HuH-7.5 (cell line): ENCODE measurements at regions not wholly inside any gene's neighbourhood (a gene's known extent, or its start where the extent isn't known, plus 50 kb on each side); places are given as distances from the start of the nearest gene placed in this dataset.
"Not testable (repeated sequence)": the region's sequence is repeated elsewhere in the genome, so short reads cannot be mapped to it uniquely, and the experiment has no call there.

Experiments used
- DNase-seq: peaks from one replicate; pipeline ENCODE4 v3.0.0; 2011; ENCODE audit warnings: low spot score

GRCh38 chr15:31681529-31682259, 348.6 kb upstream of the CHRNA7 start:
- DNase-seq: not testable (repeated sequence)

- DNase-seq: not testable (repeated sequence)
Measured at GRCh38 chr15:31687088-31687487, 343.2 kb upstream of the CHRNA7 start.

- DNase-seq: not testable (repeated sequence)
Measured at GRCh38 chr15:31696509-31696908, 333.8 kb upstream of the CHRNA7 start.

- DNase-seq: not testable (repeated sequence)
Measured at GRCh38 chr15:31705076-31705678, 325.1 kb upstream of the CHRNA7 start.

GRCh38 chr15:31707944-31708702, 322.2 kb upstream of the CHRNA7 start:
- not testable (repeated sequence) for DNase-seq

GRCh38 chr15:31708703-31709327, 321.5 kb upstream of the CHRNA7 start:
- not testable (repeated sequence) for DNase-seq

GRCh38 chr15:31709479-31709878, 320.8 kb upstream of the CHRNA7 start:
- DNase-seq: not testable (repeated sequence)

- not testable (repeated sequence) for DNase-seq
Measured at GRCh38 chr15:31710806-31711205, 319.5 kb upstream of the CHRNA7 start.

- not testable (repeated sequence) for DNase-seq
Measured at GRCh38 chr15:31715208-31715607, 315.1 kb upstream of the CHRNA7 start.

- not testable (repeated sequence) for DNase-seq
Measured at GRCh38 chr15:31718625-31719024, 311.7 kb upstream of the CHRNA7 start.

- not testable (repeated sequence) for DNase-seq
Measured at GRCh38 chr15:31719396-31720022, 310.8 kb upstream of the CHRNA7 start.

GRCh38 chr15:31723019-31723418, 307.3 kb upstream of the CHRNA7 start:
- not testable (repeated sequence) for DNase-seq

- DNase-seq: not testable (repeated sequence)
Measured at GRCh38 chr15:31724903-31725302, 305.4 kb upstream of the CHRNA7 start.

- DNase-seq: not testable (repeated sequence)
Measured at GRCh38 chr15:31725619-31726018, 304.7 kb upstream of the CHRNA7 start.

GRCh38 chr15:31727612-31728011, 302.7 kb upstream of the CHRNA7 start:
- no peak for DNase-seq

- DNase-seq: no peak
Measured at GRCh38 chr15:31732726-31733125, 297.6 kb upstream of the CHRNA7 start.

- no peak for DNase-seq
Measured at GRCh38 chr15:31733424-31733823, 296.9 kb upstream of the CHRNA7 start.

GRCh38 chr15:31740203-31740602, 290.1 kb upstream of the CHRNA7 start:
- DNase-seq: no peak

- DNase-seq: no peak
Measured at GRCh38 chr15:31745841-31746240, 284.5 kb upstream of the CHRNA7 start.

- DNase-seq: no peak
Measured at GRCh38 chr15:31752065-31752762, 278.1 kb upstream of the CHRNA7 start.

- DNase-seq: no peak
Measured at GRCh38 chr15:31752905-31753304, 277.4 kb upstream of the CHRNA7 start.
